Activated T-cell treated with anti-CD3 and anti-CD28 coated beads, Interleukin-2, amount 50 U/mL, for 4 hours (primary cell): ENCODE measurements at regions not wholly inside any gene's neighbourhood (a gene's known extent, or its start where the extent isn't known, plus 50 kb on each side); places are given as distances from the start of the nearest gene placed in this dataset.

Source experiments
- ATAC-seq, 2 donors: fragments of 200-7000 bp; cut with Tn5 transposase; one replicate each; pipeline ENCODE4 v1.10.0; 2021
- DNase-seq: peaks from one replicate; pipeline ENCODE4 v3.0.0-alpha.2; 2020
- H3K27me3 Mint-ChIP-seq: one replicate; pipeline ENCODE4 v1.8.0; 2021; ENCODE audit warnings: low read depth, mixed read lengths
- H3K36me3 Mint-ChIP-seq: one replicate; pipeline ENCODE4 v1.8.0; 2022; ENCODE audit warnings: mixed read lengths; ENCODE audit not compliant: insufficient read depth
- H3K4me1 Mint-ChIP-seq: one replicate; pipeline ENCODE4 v1.8.0; 2021; ENCODE audit warnings: low read depth, mixed read lengths
- H3K4me3 Mint-ChIP-seq: one replicate; pipeline ENCODE4 v1.8.0; 2021; ENCODE audit warnings: mild to moderate bottlenecking, moderate library complexity, mixed read lengths
- H3K9me3 Mint-ChIP-seq: one replicate; pipeline ENCODE4 v1.8.0; 2021; ENCODE audit warnings: mixed read lengths

- DNase-seq, result no peak
- peaks cover 3% of the 10 kb centered on the region for H3K27me3 Mint-ChIP-seq
- ATAC-seq, result no peak
- no peaks in the 10 kb centered on the region for H3K36me3 Mint-ChIP-seq
- no peak overlapping the region for H3K4me3 Mint-ChIP-seq
- H3K9me3 Mint-ChIP-seq, result no peaks in the 10 kb centered on the region
- H3K4me1 Mint-ChIP-seq, result no peaks in the 10 kb centered on the region
Measured at GRCh38 chr2:219995991-219996765, 368.7 kb downstream of the SLC4A3 start.

- no peak for DNase-seq
- Mint-ChIP-seq H3K9me3 (no peaks in the 10 kb centered on the region), H3K4me3 (no peak overlapping the region), H3K36me3 (no peaks in the 10 kb centered on the region), H3K27me3 (peaks cover 3% of the 10 kb centered on the region), H3K4me1 (no peaks in the 10 kb centered on the region)
- no peak for ATAC-seq
Measured at GRCh38 chr2:219997341-219997851, 370.0 kb downstream of the SLC4A3 start.

DNA sequence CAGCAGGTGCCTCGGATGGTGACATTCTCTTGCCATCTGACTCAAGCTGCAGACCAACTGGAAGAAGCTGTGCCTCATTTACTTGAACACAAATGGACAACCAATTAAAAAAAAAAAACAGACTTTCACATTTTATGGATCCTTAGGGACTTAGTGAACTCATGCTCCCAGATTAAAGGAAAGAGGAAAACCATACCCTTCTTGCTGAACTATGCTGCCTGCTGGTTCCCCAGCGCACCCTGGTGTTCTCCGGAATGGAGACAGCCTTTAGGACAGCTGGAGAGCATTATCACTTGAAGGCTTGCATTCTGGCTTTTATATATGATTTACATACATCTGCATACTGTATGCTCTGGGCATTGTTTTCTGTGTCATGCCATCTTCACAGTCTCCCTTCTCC is 370.7 kb downstream of the SLC4A3 start:
- H3K36me3 Mint-ChIP-seq, result no peaks in the 10 kb centered on the region
- no peak for ATAC-seq
- H3K4me1 Mint-ChIP-seq, result no peaks in the 10 kb centered on the region
- peaks cover 3% of the 10 kb centered on the region for H3K27me3 Mint-ChIP-seq
- H3K4me3 Mint-ChIP-seq, result no peak overlapping the region
- no peaks in the 10 kb centered on the region for H3K9me3 Mint-ChIP-seq
- no peak for DNase-seq

GRCh38 chr2:219998714-219999227 is 371.3 kb downstream of the SLC4A3 start:
- no peaks in the 10 kb centered on the region for H3K4me1 Mint-ChIP-seq
- ATAC-seq (no peak), DNase-seq (no peak)
- H3K9me3 Mint-ChIP-seq, result no peaks in the 10 kb centered on the region
- no peaks in the 10 kb centered on the region for H3K36me3 Mint-ChIP-seq
- no peak overlapping the region for H3K4me3 Mint-ChIP-seq
- peaks cover 3% of the 10 kb centered on the region for H3K27me3 Mint-ChIP-seq

DNA sequence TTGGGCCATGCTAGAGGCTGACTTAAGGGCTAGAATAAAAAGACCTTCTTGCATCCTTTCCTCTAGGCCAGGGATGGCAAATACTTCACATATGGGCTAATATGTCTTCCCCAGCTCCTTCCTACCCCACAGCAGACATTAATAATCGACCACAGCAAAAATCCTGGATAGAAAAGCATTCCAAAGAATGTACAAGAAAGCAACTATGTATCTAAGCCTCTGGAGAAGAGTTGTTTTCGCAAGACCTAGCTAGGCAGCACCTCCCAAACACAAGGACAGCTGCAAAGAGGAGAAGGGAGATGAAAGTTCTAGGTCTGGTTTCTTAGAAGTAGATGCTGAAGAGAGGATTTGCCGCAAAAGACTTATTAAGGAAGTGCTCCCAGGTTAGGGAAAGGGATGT is 372.6 kb downstream of the SLC4A3 start:
- peaks cover 3% of the 10 kb centered on the region for H3K27me3 Mint-ChIP-seq
- no peaks in the 10 kb centered on the region for H3K4me1 Mint-ChIP-seq
- H3K9me3 Mint-ChIP-seq, result no peaks in the 10 kb centered on the region
- no peak overlapping the region for H3K4me3 Mint-ChIP-seq
- ATAC-seq (no peak), DNase-seq (no peak)
- H3K36me3 Mint-ChIP-seq, result no peaks in the 10 kb centered on the region

DNA sequence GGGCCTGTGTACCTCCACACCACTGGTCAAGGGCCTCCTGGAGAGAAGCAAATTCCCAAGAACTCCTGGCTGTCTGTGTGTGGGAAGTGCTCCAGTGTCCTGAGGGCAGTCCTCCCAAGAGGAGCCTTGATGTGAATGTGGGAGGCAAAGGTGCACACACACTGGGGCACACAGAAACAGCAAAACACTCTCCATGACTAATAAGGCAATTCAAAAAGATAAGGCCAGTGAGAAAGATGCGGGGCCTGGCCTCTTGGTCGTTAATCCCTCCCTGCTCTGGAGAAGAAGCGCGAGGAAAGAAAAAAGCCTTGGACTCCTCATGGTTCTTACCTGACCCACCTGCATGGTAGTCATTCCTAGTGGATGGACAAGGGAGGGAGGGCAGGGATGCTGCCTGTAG is 373.2 kb downstream of the SLC4A3 start:
- no peaks in the 10 kb centered on the region for H3K36me3 Mint-ChIP-seq
- H3K4me1 Mint-ChIP-seq, result no peaks in the 10 kb centered on the region
- peaks cover 3% of the 10 kb centered on the region for H3K27me3 Mint-ChIP-seq
- DNase-seq (no peak), ATAC-seq (no peak)
- H3K9me3 Mint-ChIP-seq, result no peaks in the 10 kb centered on the region
- no peak overlapping the region for H3K4me3 Mint-ChIP-seq

GRCh38 chr2:220001751-220002150 is 374.3 kb downstream of the SLC4A3 start:
- no peak overlapping the region for H3K4me3 Mint-ChIP-seq

GRCh38 chr2:220002251-220002650 is 374.8 kb downstream of the SLC4A3 start:
- Mint-ChIP-seq H3K36me3 (no peaks in the 10 kb centered on the region), H3K4me1 (no peaks in the 10 kb centered on the region), H3K4me3 (no peak overlapping the region), H3K9me3 (no peaks in the 10 kb centered on the region), H3K27me3 (no peaks in the 10 kb centered on the region)
- no peak for DNase-seq
- ATAC-seq, result no peak

More at GRCh38 chr2:220001751-220002150, 374.3 kb downstream of the SLC4A3 start:
- ATAC-seq (no peak), DNase-seq (no peak)
- Mint-ChIP-seq H3K36me3 (no peaks in the 10 kb centered on the region), H3K27me3 (no peaks in the 10 kb centered on the region), H3K4me1 (no peaks in the 10 kb centered on the region), H3K9me3 (no peaks in the 10 kb centered on the region)

DNA sequence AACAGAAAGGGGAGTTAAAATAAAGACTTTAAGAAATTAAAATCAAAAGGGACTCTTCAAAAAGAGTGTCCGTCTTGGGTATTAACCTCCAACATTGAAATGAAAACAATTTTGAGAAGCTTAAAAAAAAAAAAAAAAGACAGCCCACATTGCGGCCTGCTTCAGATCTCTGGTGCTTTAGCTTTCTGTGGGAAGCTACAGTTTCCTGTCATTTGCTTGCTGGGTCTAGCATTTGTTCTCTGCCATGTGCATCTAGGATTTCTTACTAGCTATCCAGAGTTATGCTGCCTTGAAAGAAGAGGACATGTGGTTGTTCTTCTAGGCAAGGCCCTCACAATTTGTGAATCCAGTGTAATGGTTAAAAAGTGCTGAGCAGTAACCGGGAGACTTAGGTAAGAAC is 375.3 kb downstream of the SLC4A3 start:
- Mint-ChIP-seq H3K4me3 (no peak overlapping the region), H3K36me3 (no peaks in the 10 kb centered on the region), H3K9me3 (no peaks in the 10 kb centered on the region), H3K27me3 (no peaks in the 10 kb centered on the region), H3K4me1 (no peaks in the 10 kb centered on the region)
- ATAC-seq (no peak), DNase-seq (no peak)

- ATAC-seq, result no peak
- Mint-ChIP-seq H3K36me3 (no peaks in the 10 kb centered on the region), H3K27me3 (no peaks in the 10 kb centered on the region), H3K4me3 (no peak overlapping the region), H3K9me3 (no peaks in the 10 kb centered on the region), H3K4me1 (no peaks in the 10 kb centered on the region)
- DNase-seq, result no peak
Measured at GRCh38 chr2:220005362-220005761, 377.9 kb downstream of the SLC4A3 start.

DNA sequence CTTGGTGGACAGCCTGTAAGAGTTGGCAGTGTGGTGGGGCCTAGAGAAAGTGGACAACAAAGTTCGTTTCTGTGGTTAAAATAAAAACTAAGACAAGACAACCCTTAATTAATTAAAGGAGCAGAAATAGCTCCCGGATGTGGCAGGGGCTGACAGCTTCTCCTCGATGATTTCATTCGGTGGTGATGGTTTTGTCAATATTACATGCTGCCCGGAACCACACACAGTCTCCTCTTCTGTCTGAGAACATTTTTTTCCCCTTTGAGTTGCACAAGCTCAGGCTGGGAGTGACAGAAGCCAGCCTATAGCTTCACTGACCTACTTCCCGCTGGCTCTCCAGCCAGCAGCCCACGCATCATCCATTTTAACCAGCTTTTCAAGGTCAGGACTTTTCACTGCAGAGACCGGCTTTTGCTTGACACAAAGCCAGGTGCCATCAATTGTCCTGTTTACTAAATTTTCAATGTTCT is 378.8 kb downstream of the SLC4A3 start:
- Mint-ChIP-seq H3K4me3 (no peak overlapping the region), H3K4me1 (no peaks in the 10 kb centered on the region), H3K9me3 (no peaks in the 10 kb centered on the region), H3K27me3 (no peaks in the 10 kb centered on the region), H3K36me3 (no peaks in the 10 kb centered on the region)
- ATAC-seq (no peak), DNase-seq (no peak)

GRCh38 chr2:220011859-220012258 is 384.4 kb downstream of the SLC4A3 start:
- H3K36me3 Mint-ChIP-seq, result no peaks in the 10 kb centered on the region
- no peak for ATAC-seq
- H3K9me3 Mint-ChIP-seq, result peaks cover 3% of the 10 kb centered on the region
- H3K4me1 Mint-ChIP-seq, result no peaks in the 10 kb centered on the region
- H3K4me3 Mint-ChIP-seq, result no peak overlapping the region
- H3K27me3 Mint-ChIP-seq, result no peaks in the 10 kb centered on the region
- no peak for DNase-seq

- Mint-ChIP-seq H3K4me1 (no peaks in the 10 kb centered on the region), H3K4me3 (no peak overlapping the region), H3K36me3 (no peaks in the 10 kb centered on the region), H3K9me3 (peaks cover 3% of the 10 kb centered on the region), H3K27me3 (no peaks in the 10 kb centered on the region)
- ATAC-seq (no peak), DNase-seq (no peak)
Measured at GRCh38 chr2:220014961-220015360, 387.5 kb downstream of the SLC4A3 start.

GRCh38 chr2:220015576-220015975 is 388.1 kb downstream of the SLC4A3 start:
- DNase-seq, result no peak
- no peak for ATAC-seq
- H3K27me3 Mint-ChIP-seq, result no peaks in the 10 kb centered on the region
- no peak overlapping the region for H3K4me3 Mint-ChIP-seq
- H3K36me3 Mint-ChIP-seq, result no peaks in the 10 kb centered on the region
- peaks cover 3% of the 10 kb centered on the region for H3K9me3 Mint-ChIP-seq
- H3K4me1 Mint-ChIP-seq, result no peaks in the 10 kb centered on the region

DNA sequence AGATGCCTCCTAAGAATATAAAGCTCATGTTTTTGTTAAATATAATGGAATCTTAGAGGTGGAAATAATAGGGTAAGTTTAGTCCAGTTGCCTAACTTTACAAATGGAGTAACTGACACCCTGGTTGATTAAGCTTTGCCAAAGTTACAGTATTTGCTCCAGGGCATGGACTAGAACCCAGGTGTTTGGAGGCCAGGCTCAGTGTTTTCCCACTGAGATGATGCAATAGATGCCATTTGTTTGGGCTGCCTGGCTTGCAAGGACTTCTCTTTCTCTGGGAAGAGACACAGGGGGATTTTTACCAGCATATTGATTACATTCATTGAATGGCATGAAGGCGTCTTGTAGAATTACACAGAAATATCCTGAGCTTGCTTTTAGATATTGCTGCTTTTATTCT is 397.8 kb downstream of the SLC4A3 start:
- H3K9me3 Mint-ChIP-seq, result no peaks in the 10 kb centered on the region
- ATAC-seq (no peak), DNase-seq (no peak)
- no peak overlapping the region for H3K4me3 Mint-ChIP-seq
- no peaks in the 10 kb centered on the region for H3K4me1 Mint-ChIP-seq
- H3K36me3 Mint-ChIP-seq, result no peaks in the 10 kb centered on the region
- no peaks in the 10 kb centered on the region for H3K27me3 Mint-ChIP-seq
